ENCODE measurements at regions not wholly inside any gene's neighbourhood (a gene's known extent, or its start where the extent isn't known, plus 50 kb on each side); places are given as distances from the start of the nearest gene placed in this dataset.
"Not testable (repeated sequence)": the region's sequence is repeated elsewhere in the genome, so short reads cannot be mapped to it uniquely, and the experiment has no call there.

- TF ChIP-seq, protein P1, sequence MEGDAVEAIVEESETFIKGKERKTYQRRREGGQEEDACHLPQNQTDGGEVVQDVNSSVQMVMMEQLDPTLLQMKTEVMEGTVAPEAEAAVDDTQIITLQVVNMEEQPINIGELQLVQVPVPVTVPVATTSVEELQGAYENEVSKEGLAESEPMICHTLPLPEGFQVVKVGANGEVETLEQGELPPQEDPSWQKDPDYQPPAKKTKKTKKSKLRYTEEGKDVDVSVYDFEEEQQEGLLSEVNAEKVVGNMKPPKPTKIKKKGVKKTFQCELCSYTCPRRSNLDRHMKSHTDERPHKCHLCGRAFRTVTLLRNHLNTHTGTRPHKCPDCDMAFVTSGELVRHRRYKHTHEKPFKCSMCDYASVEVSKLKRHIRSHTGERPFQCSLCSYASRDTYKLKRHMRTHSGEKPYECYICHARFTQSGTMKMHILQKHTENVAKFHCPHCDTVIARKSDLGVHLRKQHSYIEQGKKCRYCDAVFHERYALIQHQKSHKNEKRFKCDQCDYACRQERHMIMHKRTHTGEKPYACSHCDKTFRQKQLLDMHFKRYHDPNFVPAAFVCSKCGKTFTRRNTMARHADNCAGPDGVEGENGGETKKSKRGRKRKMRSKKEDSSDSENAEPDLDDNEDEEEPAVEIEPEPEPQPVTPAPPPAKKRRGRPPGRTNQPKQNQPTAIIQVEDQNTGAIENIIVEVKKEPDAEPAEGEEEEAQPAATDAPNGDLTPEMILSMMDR (IDR thresholded peaks at IDR 0.05): not testable (repeated sequence)
- not testable (repeated sequence) for TF ChIP-seq ZFX (IDR thresholded peaks at IDR 0.05; ENCODE audit: borderline replicate concordance)
These were observed 74.6 kb downstream of the CDRT15L2 start for GRCh38 chr17:20654114-20654513.
